ENCODE measurements at regions not wholly inside any gene's neighbourhood (a gene's known extent, or its start where the extent isn't known, plus 50 kb on each side); places are given as distances from the start of the nearest gene placed in this dataset.

- no peaks in the 10 kb centered on the region for H3K27me3 ChIP-seq
- 57 to 71% methylated on average over 3 of the region's 3 CpGs for WGBS, 2 donors
- H3K4me3 ChIP-seq = no peak overlapping the region
- ATAC-seq = no peak
- H3K9me3 ChIP-seq = no peaks in the 10 kb centered on the region
- intact Hi-C loops (cut with DNase I) = no loop called here
- no peaks in the 10 kb centered on the region for H3K4me1 ChIP-seq
- TF ChIP-seq POLR2A (IDR thresholded peaks at IDR 0.05) (no peak), CTCF (IDR thresholded peaks at IDR 0.05) (no peak)
- no peaks in the 10 kb centered on the region for H3K36me3 ChIP-seq (replicated peaks in 1 of 2; ENCODE audit: insufficient read depth in 1 of 2, low read depth in 2 of 2)
- no peak overlapping the region for H3K27ac ChIP-seq
- DNase-seq = no peak
These were observed 232.1 kb upstream of the TRIB2 start for GRCh38 chr2:12484536-12485115.

DNA sequence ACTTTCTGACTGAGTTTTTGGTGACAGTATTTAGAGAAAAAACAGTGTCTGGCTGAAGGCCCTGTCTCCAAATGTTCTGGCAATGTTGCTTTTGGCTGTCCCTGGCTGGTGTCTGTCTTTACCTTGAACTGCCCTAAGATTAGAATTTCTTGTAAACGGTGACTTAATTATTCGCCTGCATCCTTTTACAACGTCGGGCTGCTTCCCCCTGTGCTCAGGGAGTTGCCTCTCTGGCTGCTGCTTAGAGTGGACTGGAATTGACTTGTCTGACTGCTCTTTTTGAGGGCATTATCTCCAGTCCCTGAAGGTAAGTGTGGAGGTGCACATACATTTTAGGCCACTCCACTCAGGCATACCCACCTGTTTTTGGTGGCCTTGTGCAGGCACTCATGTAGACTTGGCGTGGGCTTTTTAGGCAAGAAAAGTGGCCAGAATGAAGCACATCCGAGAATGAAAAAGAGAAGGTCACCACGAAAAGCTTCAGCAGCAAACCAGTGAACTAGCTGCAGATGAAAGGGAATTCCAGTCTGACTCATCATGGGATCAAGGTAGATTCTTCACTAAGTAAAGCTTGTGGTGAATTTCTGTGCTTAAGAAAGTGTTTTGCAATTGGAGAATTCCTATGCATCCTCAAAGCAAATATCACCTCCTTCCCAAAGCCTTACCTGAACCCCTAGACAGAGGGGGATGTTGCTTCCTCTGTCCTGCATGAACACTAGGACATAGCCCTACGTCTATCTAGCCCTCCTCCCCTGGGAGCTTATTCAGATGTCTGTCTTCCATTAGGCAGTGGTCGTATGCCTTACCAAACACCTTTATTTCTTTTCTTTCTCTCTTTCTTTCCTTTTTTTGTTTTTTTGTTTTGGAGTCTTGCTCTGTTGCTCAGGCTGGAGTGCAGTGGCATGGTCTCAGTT is 230.3 kb upstream of the TRIB2 start:
- H3K4me1 ChIP-seq = no peaks in the 10 kb centered on the region
- TF ChIP-seq CTCF (IDR thresholded peaks at IDR 0.05) = no peak
- no peak for TF ChIP-seq POLR2A (IDR thresholded peaks at IDR 0.05)
- 56 to 63% methylated on average over 9 of the region's 9 CpGs for WGBS, 2 donors
- ATAC-seq (peak; percentile 27), DNase-seq (no peak)
- H3K36me3 ChIP-seq (replicated peaks in 1 of 2; ENCODE audit: insufficient read depth in 1 of 2, low read depth in 2 of 2) = no peaks in the 10 kb centered on the region
- intact Hi-C loops (cut with DNase I) = no loop called here
- H3K4me3 ChIP-seq = no peak overlapping the region
- H3K27me3 ChIP-seq = no peaks in the 10 kb centered on the region
- H3K27ac ChIP-seq = no peak overlapping the region
- no peaks in the 10 kb centered on the region for H3K9me3 ChIP-seq

DNA sequence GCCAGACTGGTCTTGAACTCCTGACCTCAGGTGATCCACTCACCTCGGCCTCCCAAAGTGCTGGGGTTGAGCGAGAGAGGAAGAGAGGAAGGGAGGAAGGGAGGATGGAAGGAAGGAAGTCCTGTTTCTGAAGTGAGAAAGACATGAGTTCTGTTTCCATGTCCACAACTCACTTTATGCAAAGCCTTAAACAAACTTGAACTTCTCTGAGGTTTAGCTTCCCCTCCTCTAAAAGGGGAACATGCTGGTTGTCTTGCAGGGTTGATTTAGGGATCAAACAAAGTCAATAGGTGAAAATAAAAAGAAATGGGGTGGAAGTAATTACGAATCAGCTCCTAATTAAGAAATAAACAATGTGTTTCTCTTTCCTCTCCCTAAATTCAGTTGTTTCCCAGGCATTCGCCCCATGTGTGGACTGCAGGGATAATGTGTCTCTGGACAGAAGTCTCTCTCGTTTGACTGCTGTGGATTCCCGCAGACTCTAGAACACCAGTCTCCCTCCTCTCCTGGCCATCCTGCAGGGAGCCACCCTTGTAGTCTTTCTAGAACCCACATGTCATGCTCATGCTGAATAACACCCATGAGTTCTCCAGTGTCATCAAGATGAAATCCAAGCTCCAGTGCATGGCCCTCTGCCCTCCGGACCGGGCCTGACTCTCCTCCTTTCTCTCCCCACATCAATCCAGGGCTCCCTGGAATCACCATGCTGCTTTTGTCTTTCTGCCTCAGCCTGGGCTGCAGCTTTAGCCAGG is 229.3 kb upstream of the TRIB2 start:
- WGBS, 2 donors = 87 to 89% methylated on average over 8 of the region's 8 CpGs

GRCh38 chr2:12488352-12489318 is 228.1 kb upstream of the TRIB2 start:
- ATAC-seq (no peak), DNase-seq (no peak)
- intact Hi-C loops (cut with DNase I) = no loop called here
- TF ChIP-seq POLR2A (IDR thresholded peaks at IDR 0.05) (no peak), CTCF (IDR thresholded peaks at IDR 0.05) (no peak)
- H3K9me3 ChIP-seq = no peaks in the 10 kb centered on the region
- no peaks in the 10 kb centered on the region for H3K36me3 ChIP-seq (replicated peaks in 1 of 2; ENCODE audit: insufficient read depth in 1 of 2, low read depth in 2 of 2)
- no peaks in the 10 kb centered on the region for H3K27me3 ChIP-seq
- 68 to 74% methylated on average over 12 of the region's 12 CpGs for WGBS, 2 donors
- no peaks in the 10 kb centered on the region for H3K4me1 ChIP-seq
- H3K27ac ChIP-seq = no peak overlapping the region
- no peak overlapping the region for H3K4me3 ChIP-seq

More for the DNA sequence above, 229.3 kb upstream of the TRIB2 start:
- intact Hi-C loops (cut with DNase I) = no loop called here
- Histone ChIP-seq H3K36me3 (replicated peaks in 1 of 2; ENCODE audit: insufficient read depth in 1 of 2, low read depth in 2 of 2) (no peaks in the 10 kb centered on the region), H3K4me3 (no peak overlapping the region), H3K4me1 (no peaks in the 10 kb centered on the region), H3K27ac (no peak overlapping the region), H3K27me3 (no peaks in the 10 kb centered on the region), H3K9me3 (no peaks in the 10 kb centered on the region)
- DNase-seq (no peak), ATAC-seq (no peak)
- no peak for TF ChIP-seq POLR2A (IDR thresholded peaks at IDR 0.05)
